Panc1 (cell line): ENCODE measurements at regions not wholly inside any gene's neighbourhood (a gene's known extent, or its start where the extent isn't known, plus 50 kb on each side); places are given as distances from the start of the nearest gene placed in this dataset.

Experiments
- ATAC-seq: fragments of 200-7000 bp; cut with Tn5 transposase; 2 replicates; pipeline ENCODE4 v1.9.1; 2020; ENCODE audit warnings: mild to moderate bottlenecking, moderate library complexity
- BruUV-seq: library from RNA; stranded (reverse); fragments of 400-500 nt; replicated peaks from 2 replicates; lab custom pipeline; 2021; lab: Mats Ljungman, UMichigan
- CTCF ChIA-PET: fragments of 300-600 bp; sonication (Branson Sonifier 250); formaldehyde crosslinking; loops from one replicate; lab custom pipeline; 2022; ENCODE audit warnings: antibody characterized with exemption; lab: Charles Lee
- POLR2A ChIA-PET: fragments of 300-600 bp; sonication (Branson Sonifier 250); formaldehyde crosslinking; loops from one replicate; lab custom pipeline; 2022; ENCODE audit warnings: antibody characterized with exemption; lab: Charles Lee
- DNase-seq: peaks from one replicate; pipeline ENCODE4 v3.0.0-alpha.2; 2010; ENCODE audit warnings: low read depth, low spot score
- H3K27ac ChIP-seq: 2 replicates; pipeline ENCODE4 v1.5.1; 2011; ENCODE audit warnings: mild to moderate bottlenecking, low read length, inconsistent platforms
- H3K27me3 ChIP-seq: fragments of 200-500 bp; sonication (Bioruptor generic); 2 replicates; pipeline ENCODE4 v1.6.0; 2014; ENCODE audit warnings: low read length, inconsistent platforms; ENCODE audit not compliant: control insufficient read depth, insufficient read depth
- H3K36me3 ChIP-seq: fragments of 200-500 bp; sonication (Bioruptor generic); 2 replicates; pipeline ENCODE4 v1.5.1; 2014; ENCODE audit warnings: inconsistent platforms, mild to moderate bottlenecking, low read length, moderate library complexity; ENCODE audit not compliant: control insufficient read depth, insufficient read depth
- H3K4me1 ChIP-seq: 2 replicates; pipeline ENCODE4 v1.5.1; 2011; ENCODE audit warnings: inconsistent platforms, mild to moderate bottlenecking, low read length, moderate library complexity; ENCODE audit not compliant: control insufficient read depth, insufficient read depth
- H3K4me3 ChIP-seq, 2 experiments: 2 replicates each; pipeline ENCODE4 v1.5.1; 2011 to 2012; ENCODE audit warnings: low read depth in 2 of 2, low read length in 2 of 2, mild to moderate bottlenecking in 2 of 2, inconsistent platforms in 1 of 2, moderate library complexity in 1 of 2
- H3K9me3 ChIP-seq: fragments of 200-500 bp; sonication (Bioruptor generic); 2 replicates; pipeline ENCODE4 v1.5.1; 2014; ENCODE audit warnings: low read depth, mild to moderate bottlenecking, inconsistent platforms, low read length, moderate library complexity; ENCODE audit not compliant: control insufficient read depth, insufficient read depth
- POLR2AphosphoS5 ChIP-seq: IDR thresholded peaks from 2 replicates; pipeline ENCODE4 v1.6.1; 2012; ENCODE audit warnings: mild to moderate bottlenecking, low read depth, low read length, moderate library complexity
- SIN3A ChIP-seq: IDR thresholded peaks from 2 replicates; pipeline ENCODE4 v1.6.1; 2012; ENCODE audit warnings: low read depth, mild to moderate bottlenecking, low read length, moderate library complexity, borderline replicate concordance; ENCODE audit not compliant: insufficient read depth
- TCF7L2 ChIP-seq: IDR thresholded peaks from 2 replicates; pipeline ENCODE4 v1.6.1; 2011; ENCODE audit warnings: mild to moderate bottlenecking, low read depth, low read length, inconsistent platforms
- in situ Hi-C: cut with HindIII; loops from 2 replicates; pipeline ENCODE4 v1.10.0; 2016; ENCODE audit warnings: low sequenced_read_pairs, low pct_unique_long_range_greater_than_20kb
- intact Hi-C: fragments of 100-400 bp; cut with micrococcal nuclease; formaldehyde crosslinking; loops from one replicate; pipeline ENCODE4 v1.10.0; 2022; ENCODE audit not compliant: unreplicated experiment
- TF ChIP-seq, protein P1 (sequence below), 2 experiments: IDR thresholded peaks; 2 replicates each; pipeline ENCODE4 v1.6.1; 2011 to 2012; ENCODE audit warnings: low read depth in 2 of 2, control low read depth in 1 of 2, low read length in 1 of 2, mild to moderate bottlenecking in 1 of 2, moderate library complexity in 1 of 2; ENCODE audit not compliant: insufficient read depth in 1 of 2
- TF ChIP-seq, protein P2 (sequence below): fragments of 450-650 bp; IDR thresholded peaks from 2 replicates; pipeline ENCODE4 v1.5.1; 2017; ENCODE audit warnings: mild to moderate bottlenecking

DNA sequence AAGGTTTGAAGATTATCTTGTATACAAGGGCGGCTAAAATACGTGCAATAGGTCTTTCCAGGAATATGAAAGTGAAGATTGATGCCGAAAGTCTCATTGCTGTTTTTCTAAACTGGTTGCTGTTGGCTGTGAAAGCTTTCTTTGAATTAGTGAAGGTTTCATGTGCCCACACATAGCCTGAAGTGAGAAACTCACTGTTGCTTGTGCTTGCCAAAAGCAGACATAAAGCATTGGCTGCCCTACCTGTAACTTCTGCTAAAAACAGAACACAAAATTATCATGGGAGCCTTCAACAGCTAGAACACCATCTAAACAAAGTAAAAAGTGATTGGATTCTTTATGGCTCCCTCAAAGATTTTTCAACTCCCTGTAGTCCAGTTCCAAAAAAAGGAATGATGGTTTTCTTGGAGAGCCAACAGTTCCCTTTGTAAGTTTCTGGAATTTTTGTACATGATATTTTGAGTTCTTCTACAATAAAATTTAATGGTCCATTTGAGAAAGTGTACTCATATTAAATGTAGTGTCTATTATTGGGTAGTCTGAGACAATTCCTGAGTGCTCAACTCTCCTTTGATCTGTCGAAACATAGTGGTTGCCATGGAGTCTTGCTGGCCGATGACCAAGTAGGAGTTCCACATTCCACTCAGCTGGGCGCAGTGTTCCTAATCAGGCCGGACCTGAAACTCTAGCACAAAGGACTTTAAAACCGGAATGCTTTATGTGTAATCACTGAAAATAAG lies 68.5 kb downstream of the PLEKHG1 start:
- Histone ChIP-seq H3K27me3 (peaks cover 2% of the 10 kb centered on the region), H3K4me1 (no peaks in the 10 kb centered on the region), H3K9me3 (no peaks in the 10 kb centered on the region), H3K4me3 (no peak overlapping the region), H3K36me3 (no peaks in the 10 kb centered on the region), H3K27ac (no peak overlapping the region)
- ATAC-seq (no peak), DNase-seq (no peak)
- POLR2A ChIA-PET, result no interaction called here
- BruUV-seq, result no TSS peak
- CTCF ChIA-PET, result no interaction called here
- in situ Hi-C loops, result no loop called here
- intact Hi-C loops, result no loop called here
- TF ChIP-seq POLR2AphosphoS5, result no peak
- no peak for TF ChIP-seq TCF7L2
- TF ChIP-seq, protein P1, sequence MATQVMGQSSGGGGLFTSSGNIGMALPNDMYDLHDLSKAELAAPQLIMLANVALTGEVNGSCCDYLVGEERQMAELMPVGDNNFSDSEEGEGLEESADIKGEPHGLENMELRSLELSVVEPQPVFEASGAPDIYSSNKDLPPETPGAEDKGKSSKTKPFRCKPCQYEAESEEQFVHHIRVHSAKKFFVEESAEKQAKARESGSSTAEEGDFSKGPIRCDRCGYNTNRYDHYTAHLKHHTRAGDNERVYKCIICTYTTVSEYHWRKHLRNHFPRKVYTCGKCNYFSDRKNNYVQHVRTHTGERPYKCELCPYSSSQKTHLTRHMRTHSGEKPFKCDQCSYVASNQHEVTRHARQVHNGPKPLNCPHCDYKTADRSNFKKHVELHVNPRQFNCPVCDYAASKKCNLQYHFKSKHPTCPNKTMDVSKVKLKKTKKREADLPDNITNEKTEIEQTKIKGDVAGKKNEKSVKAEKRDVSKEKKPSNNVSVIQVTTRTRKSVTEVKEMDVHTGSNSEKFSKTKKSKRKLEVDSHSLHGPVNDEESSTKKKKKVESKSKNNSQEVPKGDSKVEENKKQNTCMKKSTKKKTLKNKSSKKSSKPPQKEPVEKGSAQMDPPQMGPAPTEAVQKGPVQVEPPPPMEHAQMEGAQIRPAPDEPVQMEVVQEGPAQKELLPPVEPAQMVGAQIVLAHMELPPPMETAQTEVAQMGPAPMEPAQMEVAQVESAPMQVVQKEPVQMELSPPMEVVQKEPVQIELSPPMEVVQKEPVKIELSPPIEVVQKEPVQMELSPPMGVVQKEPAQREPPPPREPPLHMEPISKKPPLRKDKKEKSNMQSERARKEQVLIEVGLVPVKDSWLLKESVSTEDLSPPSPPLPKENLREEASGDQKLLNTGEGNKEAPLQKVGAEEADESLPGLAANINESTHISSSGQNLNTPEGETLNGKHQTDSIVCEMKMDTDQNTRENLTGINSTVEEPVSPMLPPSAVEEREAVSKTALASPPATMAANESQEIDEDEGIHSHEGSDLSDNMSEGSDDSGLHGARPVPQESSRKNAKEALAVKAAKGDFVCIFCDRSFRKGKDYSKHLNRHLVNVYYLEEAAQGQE (IDR thresholded peaks at IDR 0.05; ENCODE audit: insufficient read depth in 1 of 2, low read depth in 2 of 2, low read length in 1 of 2), result no peak
- TF ChIP-seq, protein P2, sequence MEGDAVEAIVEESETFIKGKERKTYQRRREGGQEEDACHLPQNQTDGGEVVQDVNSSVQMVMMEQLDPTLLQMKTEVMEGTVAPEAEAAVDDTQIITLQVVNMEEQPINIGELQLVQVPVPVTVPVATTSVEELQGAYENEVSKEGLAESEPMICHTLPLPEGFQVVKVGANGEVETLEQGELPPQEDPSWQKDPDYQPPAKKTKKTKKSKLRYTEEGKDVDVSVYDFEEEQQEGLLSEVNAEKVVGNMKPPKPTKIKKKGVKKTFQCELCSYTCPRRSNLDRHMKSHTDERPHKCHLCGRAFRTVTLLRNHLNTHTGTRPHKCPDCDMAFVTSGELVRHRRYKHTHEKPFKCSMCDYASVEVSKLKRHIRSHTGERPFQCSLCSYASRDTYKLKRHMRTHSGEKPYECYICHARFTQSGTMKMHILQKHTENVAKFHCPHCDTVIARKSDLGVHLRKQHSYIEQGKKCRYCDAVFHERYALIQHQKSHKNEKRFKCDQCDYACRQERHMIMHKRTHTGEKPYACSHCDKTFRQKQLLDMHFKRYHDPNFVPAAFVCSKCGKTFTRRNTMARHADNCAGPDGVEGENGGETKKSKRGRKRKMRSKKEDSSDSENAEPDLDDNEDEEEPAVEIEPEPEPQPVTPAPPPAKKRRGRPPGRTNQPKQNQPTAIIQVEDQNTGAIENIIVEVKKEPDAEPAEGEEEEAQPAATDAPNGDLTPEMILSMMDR, result no peak
- no peak for TF ChIP-seq SIN3A

DNA sequence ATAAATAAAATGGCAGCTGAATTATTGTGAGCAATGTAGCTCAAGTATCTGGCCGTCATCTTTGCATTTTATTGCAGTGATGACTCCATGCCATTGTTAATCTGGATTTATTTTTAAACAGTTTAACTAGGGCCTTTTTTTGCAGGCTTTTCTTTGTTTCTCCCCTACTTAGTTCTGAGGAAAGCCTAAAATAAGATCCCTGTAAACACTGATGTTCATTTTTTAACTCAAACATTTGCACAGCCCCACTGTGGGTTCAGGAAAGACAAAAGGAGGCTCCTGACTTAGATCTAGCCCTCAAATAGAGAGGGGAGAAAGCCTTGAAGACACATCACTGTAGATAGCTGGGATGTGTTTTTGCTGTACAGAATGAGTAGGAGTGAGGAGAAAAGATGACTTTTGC lies 69.2 kb downstream of the PLEKHG1 start:
- intact Hi-C loops, result no loop called here
- H3K4me3 ChIP-seq, result no peak overlapping the region

More for the DNA sequence above, 69.2 kb downstream of the PLEKHG1 start:
- Histone ChIP-seq H3K4me1 (no peaks in the 10 kb centered on the region), H3K27me3 (peaks cover 2% of the 10 kb centered on the region), H3K27ac (no peak overlapping the region), H3K9me3 (no peaks in the 10 kb centered on the region), H3K36me3 (no peaks in the 10 kb centered on the region)
- DNase-seq (no peak), ATAC-seq (no peak)
- POLR2A ChIA-PET, result no interaction called here
- CTCF ChIA-PET, result no interaction called here
- BruUV-seq, result no TSS peak
- in situ Hi-C loops, result no loop called here
- TF ChIP-seq, protein P2, result no peak
- TF ChIP-seq TCF7L2, result no peak
- TF ChIP-seq SIN3A, result no peak
- TF ChIP-seq POLR2AphosphoS5, result no peak
- TF ChIP-seq, protein P1 (IDR thresholded peaks at IDR 0.05; ENCODE audit: insufficient read depth in 1 of 2, low read depth in 2 of 2, low read length in 1 of 2), result no peak
